MCF 10A (cell line): ENCODE measurements at regions not wholly inside any gene's neighbourhood (a gene's known extent, or its start where the extent isn't known, plus 50 kb on each side); places are given as distances from the start of the nearest gene placed in this dataset.

Experiments
- BruUV-seq: library from RNA; stranded (reverse); fragments of 400-500 nt; replicated peaks from 2 replicates; lab custom pipeline; 2021; lab: Mats Ljungman, UMichigan
- CTCF ChIA-PET: fragments of 300-600 bp; sonication (Branson Sonifier 250); formaldehyde crosslinking; extraction: SDS; loops from one replicate; lab custom pipeline; 2021; ENCODE audit warnings: antibody characterized with exemption, inconsistent platforms; lab: Yijun Ruan, JAX
- POLR2A ChIA-PET: fragments of 300-600, 350-650 bp; sonication (Branson Sonifier 250); formaldehyde crosslinking; extraction: SDS; loops from one replicate; lab custom pipeline; 2020; ENCODE audit warnings: antibody characterized with exemption, inconsistent platforms; lab: Yijun Ruan, JAX
- DNase-seq: peaks from one replicate; pipeline ENCODE4 v3.0.0-alpha.2; 2018; ENCODE audit not compliant: unreplicated experiment
- H3K27ac Mint-ChIP-seq: one replicate; pipeline ENCODE4 v1.8.0; 2022; ENCODE audit warnings: mild to moderate bottlenecking, low read depth, mixed read lengths; ENCODE audit not compliant: unreplicated experiment
- H3K27me3 Mint-ChIP-seq: one replicate; pipeline ENCODE4 v1.8.0; 2022; ENCODE audit warnings: mixed read lengths; ENCODE audit not compliant: insufficient read depth, unreplicated experiment
- H3K36me3 Mint-ChIP-seq: one replicate; pipeline ENCODE4 v1.8.0; 2022; ENCODE audit warnings: mild to moderate bottlenecking, moderate library complexity, mixed read lengths; ENCODE audit not compliant: insufficient read depth, unreplicated experiment
- H3K4me1 Mint-ChIP-seq: one replicate; pipeline ENCODE4 v1.8.0; 2022; ENCODE audit warnings: mixed read lengths; ENCODE audit not compliant: insufficient read depth, unreplicated experiment
- H3K4me3 Mint-ChIP-seq: one replicate; pipeline ENCODE4 v1.8.0; 2022; ENCODE audit warnings: mild to moderate bottlenecking, moderate library complexity, mixed read lengths; ENCODE audit not compliant: unreplicated experiment
- H3K9me3 Mint-ChIP-seq: one replicate; pipeline ENCODE4 v1.8.0; 2022; ENCODE audit warnings: mixed read lengths; ENCODE audit not compliant: unreplicated experiment
- CTCF ChIP-seq: fragments of 200-600 bp; IDR thresholded peaks from one replicate; pipeline ENCODE4 v1.8.0; 2022; ENCODE audit warnings: antibody characterized with exemption, mild to moderate bottlenecking; ENCODE audit not compliant: unreplicated experiment
- intact Hi-C: fragments of 100-400 bp; cut with micrococcal nuclease; formaldehyde crosslinking; loops from 2 replicates; pipeline ENCODE4 v1.14.1; 2022

- Mint-ChIP-seq H3K4me1 (peaks cover 11% of the 10 kb centered on the region), H3K36me3 (no peaks in the 10 kb centered on the region), H3K27me3 (no peaks in the 10 kb centered on the region), H3K4me3 (no peak overlapping the region), H3K9me3 (peaks cover 16% of the 10 kb centered on the region), H3K27ac (no peak overlapping the region)
- intact Hi-C loops = no loop called here
- no TSS peak for BruUV-seq
- TF ChIP-seq CTCF = no peak
- POLR2A ChIA-PET = interaction anchor here (0.7 to 1.5 kb wide), 2 partner anchors 9 to 334 kb away, joined by 3 read pairs; no protein-coding TSS in a partner anchor
- CTCF ChIA-PET = interaction anchor here (0.6 to 1.3 kb wide), 2 partner anchors 38 to 57 kb away, joined by 3 to 4 read pairs; no protein-coding TSS in a partner anchor
- no peak for DNase-seq
Measured at GRCh38 chrX:138923805-138924204, 212.3 kb upstream of the FGF13 start.

- Mint-ChIP-seq H3K9me3 (peaks cover 8% of the 10 kb centered on the region), H3K27ac (no peak overlapping the region), H3K27me3 (no peaks in the 10 kb centered on the region), H3K4me3 (no peak overlapping the region), H3K36me3 (no peaks in the 10 kb centered on the region), H3K4me1 (peaks cover 11% of the 10 kb centered on the region)
- ChIA-PET POLR2A (no interaction called here), CTCF (no interaction called here)
- no peak for TF ChIP-seq CTCF
- BruUV-seq = no TSS peak
- DNase-seq = no peak
- intact Hi-C loops = no loop called here
Measured at GRCh38 chrX:138921031-138921430, 209.5 kb upstream of the FGF13 start.

GRCh38 chrX:138917781-138918180 lies 206.3 kb upstream of the FGF13 start:
- ChIA-PET CTCF (no interaction called here), POLR2A (interaction anchor here (0.6 kb wide), 1 partner anchor 126 kb away, joined by 4 read pairs; no protein-coding TSS in a partner anchor)
- no peak for TF ChIP-seq CTCF
- Mint-ChIP-seq H3K36me3 (no peaks in the 10 kb centered on the region), H3K4me3 (no peak overlapping the region), H3K27me3 (no peaks in the 10 kb centered on the region), H3K9me3 (peaks cover 4% of the 10 kb centered on the region), H3K4me1 (no peaks in the 10 kb centered on the region), H3K27ac (no peak overlapping the region)
- intact Hi-C loops = no loop called here
- DNase-seq = peak; percentile 54
- no TSS peak for BruUV-seq

GRCh38 chrX:138914767-138915166 lies 203.2 kb upstream of the FGF13 start:
- Mint-ChIP-seq H3K27ac (no peak overlapping the region), H3K27me3 (no peaks in the 10 kb centered on the region), H3K9me3 (peaks cover 4% of the 10 kb centered on the region), H3K36me3 (no peaks in the 10 kb centered on the region), H3K4me1 (no peaks in the 10 kb centered on the region), H3K4me3 (no peak overlapping the region)
- no TSS peak for BruUV-seq
- ChIA-PET CTCF (interaction anchor here (0.8 kb wide), 1 partner anchor 90 kb away, joined by 4 read pairs; no protein-coding TSS in a partner anchor), POLR2A (interaction anchor here (1.1 kb wide), 1 partner anchor 9 kb away, joined by 3 read pairs; no protein-coding TSS in a partner anchor)
- DNase-seq = no peak
- no peak for TF ChIP-seq CTCF
- intact Hi-C loops = no loop called here
